OCI-LY3 (cell line): ENCODE measurements at regions not wholly inside any gene's neighbourhood (a gene's known extent, or its start where the extent isn't known, plus 50 kb on each side); places are given as distances from the start of the nearest gene placed in this dataset.

Experiments
- EZH2phosphoT487 ChIP-seq: fragments of 200-600 bp; shearing (Covaris generic); IDR thresholded peaks from 2 replicates; pipeline ENCODE4 v1.6.1; 2018; ENCODE audit warnings: antibody characterized with exemption, mixed run types, low read depth
- TF ChIP-seq, protein P1 (sequence below): fragments of 200-600, 300-600 bp; sonication (generic); IDR thresholded peaks from 2 replicates; pipeline ENCODE4 v1.5.1; 2014; ENCODE audit warnings: antibody characterized with exemption, low read length, low read depth

- TF ChIP-seq, protein P1, sequence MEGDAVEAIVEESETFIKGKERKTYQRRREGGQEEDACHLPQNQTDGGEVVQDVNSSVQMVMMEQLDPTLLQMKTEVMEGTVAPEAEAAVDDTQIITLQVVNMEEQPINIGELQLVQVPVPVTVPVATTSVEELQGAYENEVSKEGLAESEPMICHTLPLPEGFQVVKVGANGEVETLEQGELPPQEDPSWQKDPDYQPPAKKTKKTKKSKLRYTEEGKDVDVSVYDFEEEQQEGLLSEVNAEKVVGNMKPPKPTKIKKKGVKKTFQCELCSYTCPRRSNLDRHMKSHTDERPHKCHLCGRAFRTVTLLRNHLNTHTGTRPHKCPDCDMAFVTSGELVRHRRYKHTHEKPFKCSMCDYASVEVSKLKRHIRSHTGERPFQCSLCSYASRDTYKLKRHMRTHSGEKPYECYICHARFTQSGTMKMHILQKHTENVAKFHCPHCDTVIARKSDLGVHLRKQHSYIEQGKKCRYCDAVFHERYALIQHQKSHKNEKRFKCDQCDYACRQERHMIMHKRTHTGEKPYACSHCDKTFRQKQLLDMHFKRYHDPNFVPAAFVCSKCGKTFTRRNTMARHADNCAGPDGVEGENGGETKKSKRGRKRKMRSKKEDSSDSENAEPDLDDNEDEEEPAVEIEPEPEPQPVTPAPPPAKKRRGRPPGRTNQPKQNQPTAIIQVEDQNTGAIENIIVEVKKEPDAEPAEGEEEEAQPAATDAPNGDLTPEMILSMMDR = peak; percentile 21
- TF ChIP-seq EZH2phosphoT487 = no peak
Measured at GRCh38 chr4:146051223-146051622, 112.6 kb upstream of the ZNF827 start.
